DMS 273 treated with DMSO at 0.1 percent for 48 hours (cell line): ENCODE measurements at regions not wholly inside any gene's neighbourhood (a gene's known extent, or its start where the extent isn't known, plus 50 kb on each side); places are given as distances from the start of the nearest gene placed in this dataset.
"Not testable (repeated sequence)": the region's sequence is repeated elsewhere in the genome, so short reads cannot be mapped to it uniquely, and the experiment has no call there.

Experiments
- DNase-seq: peaks from one replicate; lab custom pipeline; 2025; lab: John Stamatoyannopoulos, UW

DNA sequence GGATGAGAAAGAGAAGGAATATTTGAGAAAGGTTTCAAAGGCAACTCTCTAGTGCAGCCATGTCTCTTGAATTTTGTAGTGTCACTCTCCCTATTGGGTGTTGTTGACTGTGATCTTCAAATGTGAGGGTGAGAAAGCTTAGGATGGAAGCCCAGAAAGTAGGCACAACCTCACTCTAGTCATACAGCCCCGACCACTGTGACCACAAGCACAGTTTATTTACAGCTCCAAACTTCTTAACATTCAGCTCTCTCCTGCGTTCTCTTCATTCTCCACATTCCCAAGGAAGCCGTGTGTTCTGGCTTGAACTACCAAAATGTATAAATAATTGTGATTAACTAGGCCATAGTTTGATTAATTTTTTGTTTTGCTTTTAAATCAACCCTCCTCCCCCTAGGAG is 542.9 kb downstream of the LRRC70 start:
- DNase-seq: no peak

DNA sequence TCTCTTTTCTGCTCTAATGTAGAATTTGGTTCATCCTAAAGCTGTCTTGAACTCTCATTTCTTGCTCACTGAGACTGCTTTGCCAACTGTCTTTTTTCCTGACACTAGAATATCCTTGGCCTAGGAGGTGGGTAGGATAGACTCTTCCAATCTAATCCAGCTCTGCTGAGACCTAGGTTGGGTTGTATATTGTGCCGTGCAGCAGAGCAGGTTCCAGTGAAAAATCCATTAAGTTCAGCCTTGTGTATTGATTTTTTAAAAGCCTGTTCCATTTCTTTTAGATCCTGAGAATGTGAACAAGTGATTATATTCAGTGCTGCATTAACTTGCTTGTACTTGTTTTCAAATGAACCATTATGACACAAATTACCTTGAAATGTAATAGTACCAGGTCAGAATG is 539.6 kb downstream of the LRRC70 start:
- DNase-seq: no peak

DNA sequence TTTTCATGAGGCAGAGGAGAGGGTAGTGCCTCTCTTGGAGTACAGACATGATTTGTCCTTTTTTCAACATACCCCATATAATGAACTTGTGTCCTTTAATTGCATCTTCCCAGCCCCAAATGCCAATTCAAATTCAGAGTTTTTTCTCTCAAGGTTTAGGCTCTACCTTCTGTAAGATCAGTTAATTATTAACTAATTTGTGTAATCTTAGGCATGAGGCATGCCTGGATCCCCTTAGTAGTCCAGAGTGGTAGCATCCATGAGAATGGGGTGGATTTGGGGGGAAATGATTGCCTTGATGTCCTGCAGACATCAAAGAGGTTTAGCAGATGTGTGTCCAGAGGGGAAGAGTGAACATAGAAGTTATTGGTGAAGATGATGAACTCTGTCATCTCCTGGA is 533.3 kb downstream of the LRRC70 start:
- DNase-seq: no peak

DNA sequence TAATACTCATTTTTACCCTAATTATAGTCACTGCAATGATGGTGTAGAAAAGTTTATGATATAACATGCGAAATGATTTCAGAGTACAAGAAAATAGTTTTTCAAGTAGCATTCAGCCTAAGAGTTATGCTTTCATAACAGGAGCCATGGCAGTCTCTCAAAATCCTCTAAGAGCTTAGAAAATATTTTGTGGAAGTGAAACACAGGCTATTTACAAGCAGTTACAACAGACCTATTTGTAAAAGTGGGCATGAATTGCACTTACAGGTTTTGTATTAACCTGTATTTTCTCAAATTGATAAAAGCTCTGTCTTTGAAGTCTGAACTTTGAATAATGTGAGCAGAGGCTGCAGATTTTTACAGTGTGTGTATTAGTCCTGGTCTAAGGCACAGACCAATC is 523.3 kb downstream of the LRRC70 start:
- no peak for DNase-seq

DNA sequence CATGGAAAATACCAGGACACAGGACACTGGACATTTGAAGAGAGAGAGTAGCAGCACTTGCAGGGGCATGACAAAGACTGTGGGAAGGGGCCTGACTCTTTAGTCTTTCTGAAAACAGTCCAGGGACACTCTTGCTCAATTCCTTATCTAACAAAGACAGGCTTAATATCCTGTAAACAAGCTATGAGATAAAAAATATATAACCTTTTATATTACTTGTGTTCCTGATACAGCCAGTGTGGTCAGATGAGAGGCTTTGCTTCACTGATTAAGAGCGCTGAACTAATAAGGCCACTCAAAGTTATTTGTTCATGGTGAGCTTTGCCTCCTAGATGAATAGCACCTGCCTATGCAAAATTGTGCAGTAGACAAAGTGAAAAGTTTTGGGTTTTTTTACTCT is 518.7 kb downstream of the LRRC70 start:
- DNase-seq: no peak

DNA sequence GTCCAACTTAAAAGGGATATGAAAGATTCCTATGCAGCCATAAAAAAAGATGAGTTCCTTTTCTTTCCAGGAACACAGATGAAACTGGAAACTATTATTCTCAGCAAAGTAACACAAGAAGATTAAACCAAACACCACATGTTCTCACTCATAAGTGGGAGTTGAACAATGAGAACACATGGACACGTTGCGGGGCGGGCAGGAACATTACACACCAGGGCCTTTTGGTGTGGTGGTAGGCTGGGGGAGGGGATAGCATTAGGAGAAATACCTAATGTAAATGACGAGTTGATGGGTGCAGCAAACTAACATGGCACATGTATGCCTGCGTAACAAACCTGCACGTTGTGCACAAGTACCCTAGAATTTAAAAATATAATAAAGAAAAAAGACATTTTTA is 516.1 kb downstream of the LRRC70 start:
- DNase-seq: no peak

DNA sequence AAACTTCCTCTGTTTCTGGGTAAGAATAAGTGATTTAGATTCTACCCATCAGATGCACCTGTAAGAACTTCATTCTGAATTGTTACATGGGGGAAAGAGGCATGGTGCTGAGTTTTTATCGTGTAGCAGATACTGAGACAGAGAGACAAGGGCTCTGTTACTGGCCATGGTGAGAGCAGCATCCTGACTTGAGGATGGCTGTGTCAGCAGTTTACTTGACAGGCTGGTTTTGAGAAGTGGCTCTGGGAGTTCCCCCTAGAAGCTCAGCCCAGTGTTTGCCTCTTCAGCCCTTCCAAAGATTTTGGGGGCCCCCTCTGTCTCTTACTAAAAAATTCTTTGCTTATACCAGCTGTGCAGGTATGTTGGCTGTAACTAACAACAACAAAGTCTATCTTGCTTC is 510.5 kb downstream of the LRRC70 start:
- DNase-seq: no peak

DNA sequence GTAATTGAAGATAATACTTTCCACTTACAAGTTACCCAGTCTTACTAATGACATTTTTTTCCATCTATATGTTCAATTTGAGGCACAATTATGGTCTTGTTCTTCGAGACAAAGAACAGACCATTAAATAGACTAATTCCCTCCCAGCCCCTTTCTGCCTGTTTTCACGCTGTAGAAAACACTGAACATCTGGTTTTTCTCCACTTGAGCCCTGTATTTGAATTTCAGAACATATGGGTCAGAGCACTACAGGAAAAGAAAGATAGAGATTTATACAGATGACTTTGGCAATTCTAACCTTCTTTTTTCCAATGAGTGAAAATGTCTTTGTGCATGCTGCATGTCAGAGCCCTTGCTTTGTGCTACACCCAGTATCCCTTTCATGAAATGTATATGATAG is 506.9 kb downstream of the LRRC70 start:
- DNase-seq: no peak

DNA sequence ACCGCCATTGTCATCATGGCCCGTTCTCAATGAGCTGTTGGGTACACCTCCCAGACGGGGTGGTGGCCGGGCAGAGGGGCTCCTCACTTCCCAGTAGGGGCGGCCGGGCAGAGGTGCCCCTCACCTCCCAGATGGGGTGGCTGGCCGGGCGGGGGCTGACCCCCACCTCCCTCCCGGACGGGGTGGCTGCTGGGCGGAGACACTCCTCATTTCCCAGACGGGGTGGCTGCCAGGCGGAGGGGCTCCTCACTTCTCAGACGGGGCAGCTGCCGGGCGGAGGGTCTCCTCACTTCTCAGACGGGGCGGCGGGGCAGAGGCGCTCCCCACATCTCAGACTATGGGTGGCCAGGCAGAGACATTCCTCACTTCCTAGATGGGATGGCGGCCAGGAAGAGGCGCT is 505.1 kb downstream of the LRRC70 start:
- DNase-seq: not testable (repeated sequence)

DNA sequence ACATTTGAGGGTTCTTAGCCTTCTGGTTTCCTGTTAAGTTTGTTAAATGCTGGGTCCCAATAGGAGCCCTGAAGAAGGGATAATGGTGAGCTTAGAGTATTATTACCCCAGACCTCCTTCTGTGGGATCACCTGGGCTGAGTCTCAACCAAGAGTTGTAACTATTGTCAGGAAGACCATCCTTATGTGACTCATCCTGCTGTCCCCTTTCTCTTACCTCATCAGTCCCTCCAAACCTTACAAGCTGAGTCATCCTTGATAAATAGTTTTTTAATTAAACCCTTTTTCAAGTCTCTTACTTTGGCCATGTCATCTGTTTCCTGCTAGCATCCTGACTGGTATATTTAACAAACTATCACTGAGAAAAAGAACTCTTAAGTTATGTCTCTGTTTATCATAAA is 502.8 kb downstream of the LRRC70 start:
- DNase-seq: no peak

DNA sequence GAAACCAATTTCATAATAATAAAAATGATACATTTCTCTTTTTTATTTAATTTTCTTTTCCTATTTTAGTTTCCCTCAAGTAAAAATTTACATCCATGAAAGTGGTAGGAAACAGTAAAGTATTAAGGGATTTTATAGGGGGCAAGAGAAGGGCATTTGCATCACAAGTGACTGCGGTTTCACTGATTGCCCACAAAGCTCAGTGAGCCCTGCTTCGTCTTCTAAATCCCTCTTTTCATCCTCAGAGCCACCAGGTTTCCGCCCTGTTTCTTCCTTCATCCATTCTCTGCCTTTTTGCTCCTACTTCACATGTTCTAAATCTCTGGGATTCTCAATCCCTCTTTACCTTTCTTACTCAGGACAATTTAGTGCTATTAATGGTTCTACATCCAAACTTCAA is 491.4 kb downstream of the LRRC70 start:
- no peak for DNase-seq

DNA sequence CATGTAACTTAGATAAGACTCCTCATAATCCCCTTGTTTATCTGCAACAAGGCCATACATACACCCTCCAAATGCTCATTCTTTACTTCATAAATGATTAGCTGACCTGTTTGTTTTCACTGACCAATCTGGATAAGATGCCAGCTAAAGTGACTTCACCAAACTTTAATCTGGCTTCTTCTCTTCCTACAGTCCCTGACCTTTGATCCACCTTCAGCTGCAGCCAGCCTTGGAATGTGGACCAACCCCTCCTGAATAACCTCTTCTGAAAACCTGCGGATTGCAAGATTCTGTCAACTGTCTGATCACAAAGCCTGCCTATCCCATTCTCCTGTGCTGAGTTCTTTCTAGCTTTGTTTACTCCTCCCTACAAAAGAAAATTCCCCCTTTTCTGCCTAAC is 476.8 kb downstream of the LRRC70 start:
- no peak for DNase-seq

DNA sequence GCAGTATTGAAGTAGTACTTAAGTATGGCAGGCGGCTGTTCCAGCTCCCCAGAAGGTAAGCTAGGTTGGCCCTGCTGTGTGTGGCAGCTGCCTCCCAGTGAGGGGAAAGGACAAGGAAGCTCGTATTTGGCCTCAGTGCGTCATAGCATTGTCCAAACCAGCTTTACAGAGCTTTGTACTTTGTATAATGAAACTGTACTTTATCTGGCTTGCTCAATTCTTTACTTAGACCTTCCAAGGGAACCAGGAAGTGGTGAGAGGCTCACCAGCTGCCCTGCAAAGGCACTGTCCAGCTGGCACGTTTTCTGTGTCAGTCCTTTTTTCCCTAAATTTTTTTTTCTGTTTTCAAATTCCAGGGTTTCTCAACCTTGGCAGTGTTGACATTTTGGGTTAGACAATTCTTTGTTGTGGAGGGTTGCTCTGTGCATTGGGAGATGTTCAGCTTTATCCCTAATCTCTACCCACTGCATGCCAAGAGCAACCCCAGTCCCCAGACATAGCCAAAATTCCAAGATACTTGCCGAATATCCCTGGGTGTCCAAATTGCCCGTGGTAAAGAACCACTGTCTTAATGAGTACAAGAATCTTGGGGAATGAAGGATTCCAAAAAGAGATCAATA is 474.5 kb downstream of the LRRC70 start:
- no peak for DNase-seq

DNA sequence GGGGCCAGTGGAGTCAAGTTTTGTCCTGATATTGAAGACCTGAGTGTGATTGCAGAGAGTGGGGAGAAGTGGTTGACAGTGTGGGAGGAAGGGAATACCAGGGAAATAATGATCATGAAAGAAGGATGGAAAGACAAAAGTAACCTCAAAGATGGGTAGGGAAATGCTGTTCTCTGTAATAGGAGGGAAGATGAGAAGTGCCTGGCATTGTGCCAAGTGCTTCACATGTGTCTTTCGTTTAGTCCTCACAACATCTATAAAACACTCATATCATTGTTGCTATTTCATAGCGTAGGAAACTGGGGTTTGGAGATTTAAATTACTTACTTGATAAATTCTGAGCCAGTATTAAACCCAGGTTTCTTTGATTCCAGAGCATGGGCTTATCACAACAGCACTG is 472.3 kb downstream of the LRRC70 start:
- no peak for DNase-seq

DNA sequence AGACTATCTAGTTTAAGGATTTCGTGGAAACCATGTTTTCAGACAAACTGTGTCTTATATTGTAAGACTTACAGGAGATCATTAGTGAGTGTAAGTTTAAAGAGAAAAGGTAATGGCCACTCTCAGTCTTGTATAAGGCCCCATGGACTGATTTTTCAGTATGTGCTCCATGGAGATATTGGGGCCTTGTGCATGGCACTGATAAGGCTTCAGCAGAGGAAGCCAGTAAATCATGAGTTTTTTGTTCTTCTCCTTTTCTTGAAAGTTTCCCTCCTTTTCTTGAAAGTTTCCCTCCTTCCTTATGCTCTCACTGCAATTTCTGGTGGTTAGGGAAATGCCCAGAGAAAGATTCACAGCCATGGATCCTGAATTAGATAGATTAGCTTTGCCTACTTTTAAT is 471.3 kb downstream of the LRRC70 start:
- DNase-seq: no peak

DNA sequence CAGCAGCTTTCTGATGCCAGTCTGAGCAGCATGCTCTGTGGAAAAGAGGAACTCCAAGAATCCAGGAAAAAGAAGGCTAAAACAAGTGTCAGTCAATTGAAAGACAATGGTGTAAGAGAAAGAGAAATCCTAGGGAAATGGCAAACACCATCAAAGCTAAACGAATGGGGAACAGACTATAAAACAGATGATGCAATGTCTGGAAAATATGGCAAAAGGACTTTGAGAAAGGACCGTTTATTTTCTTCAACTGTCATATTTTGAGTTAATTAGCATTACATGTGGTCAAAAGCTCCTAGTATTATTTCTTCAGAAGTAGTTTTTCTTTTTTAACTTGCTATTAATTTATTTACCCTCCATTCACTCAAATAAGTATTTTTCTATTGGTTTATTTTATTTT is 465.2 kb downstream of the LRRC70 start:
- no peak for DNase-seq

DNA sequence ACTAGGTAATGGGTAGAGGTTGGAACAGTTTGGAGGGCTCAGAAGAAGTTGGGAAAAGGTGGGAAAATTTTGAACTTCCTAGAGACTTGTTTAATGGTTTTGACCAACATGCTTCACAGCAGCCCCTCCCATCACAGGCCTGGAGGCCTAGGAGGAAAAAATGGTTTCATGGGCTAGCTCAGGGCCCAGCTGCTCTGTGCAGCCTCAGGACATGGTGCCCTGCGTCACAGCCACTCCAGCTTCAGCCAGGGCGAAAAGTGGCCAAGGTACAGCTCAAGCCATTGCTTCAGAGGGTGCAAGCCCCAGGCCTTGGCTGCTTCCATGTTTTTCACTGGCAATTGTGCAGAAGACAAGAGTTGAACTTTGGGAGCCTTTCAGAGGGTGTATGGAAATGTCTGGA is 453.7 kb downstream of the LRRC70 start:
- DNase-seq: no peak

DNA sequence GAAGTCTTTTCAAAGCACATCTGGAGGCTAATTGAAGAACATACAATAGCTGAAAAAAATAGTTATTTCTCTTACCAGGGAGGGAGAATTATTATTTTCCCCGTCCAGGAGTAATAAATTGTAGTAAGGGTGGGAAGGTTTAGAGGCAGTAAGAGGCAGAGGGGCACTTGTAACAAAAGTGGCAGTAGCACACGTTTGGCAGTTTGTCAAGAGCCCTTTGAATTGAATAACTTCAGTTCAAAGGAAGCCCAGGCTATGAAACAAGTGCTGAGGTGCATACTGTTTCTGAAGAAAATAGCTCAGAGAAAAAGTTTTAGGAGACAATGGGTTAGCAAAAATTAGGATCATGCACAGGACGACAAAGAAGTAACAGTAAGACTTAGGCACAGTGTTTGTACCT is 451.3 kb downstream of the LRRC70 start:
- no peak for DNase-seq

DNA sequence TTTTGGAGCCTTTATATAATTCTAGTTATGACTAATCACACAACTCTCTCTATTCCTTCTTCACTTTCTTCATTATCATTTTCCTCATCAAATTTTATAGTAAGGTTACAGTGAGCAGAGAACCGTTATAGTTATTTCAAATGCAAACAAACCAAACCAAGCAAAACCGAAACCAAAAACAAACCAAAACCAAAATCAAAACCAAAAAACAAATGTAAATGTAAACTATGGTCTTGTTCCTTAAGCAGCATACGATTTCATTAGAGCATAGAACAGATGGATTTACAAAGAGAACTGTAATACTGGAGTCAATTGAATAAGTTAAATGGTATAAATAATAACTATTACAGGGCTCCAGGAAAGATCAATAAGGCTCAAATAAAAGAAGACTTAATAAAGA is 447.1 kb downstream of the LRRC70 start:
- no peak for DNase-seq

DNA sequence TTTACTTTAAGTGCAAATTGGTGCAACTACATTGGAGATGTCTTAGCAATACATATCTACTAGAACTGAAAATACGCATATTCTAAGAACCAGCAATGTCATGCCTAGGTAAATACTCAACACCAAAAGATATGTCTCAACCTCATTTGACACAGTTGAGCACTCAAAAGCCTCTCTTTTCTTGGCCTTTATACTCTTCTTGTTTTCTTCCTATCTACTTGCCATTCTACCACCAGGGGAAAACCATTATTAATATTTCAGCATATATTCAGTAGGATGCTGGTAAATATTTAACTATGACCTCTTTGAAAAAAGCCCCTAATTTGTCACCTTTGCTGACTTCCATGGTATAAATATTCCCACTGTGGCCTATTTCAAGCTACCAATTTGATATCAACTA is 443.8 kb downstream of the LRRC70 start:
- no peak for DNase-seq

DNA sequence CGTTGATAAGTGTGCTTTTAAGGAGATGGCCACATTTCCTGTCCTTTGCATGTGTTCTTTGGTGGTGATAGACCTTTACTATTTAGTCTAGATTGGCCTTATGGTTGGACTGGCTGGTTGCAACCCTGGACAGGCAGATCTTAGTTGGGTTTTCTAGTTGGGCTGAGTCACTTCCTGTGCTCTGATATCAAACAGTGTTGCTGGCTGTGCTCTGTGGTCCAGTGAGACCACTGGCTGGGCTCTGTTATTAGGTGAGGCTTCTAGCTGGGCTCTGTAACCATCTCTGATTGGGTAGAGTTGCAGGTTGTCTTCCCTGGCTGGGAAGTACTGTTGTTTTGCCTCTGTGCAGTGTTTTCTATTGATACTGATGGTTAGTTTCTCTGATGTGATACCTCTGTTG is 432.5 kb downstream of the LRRC70 start:
- no peak for DNase-seq

DNA sequence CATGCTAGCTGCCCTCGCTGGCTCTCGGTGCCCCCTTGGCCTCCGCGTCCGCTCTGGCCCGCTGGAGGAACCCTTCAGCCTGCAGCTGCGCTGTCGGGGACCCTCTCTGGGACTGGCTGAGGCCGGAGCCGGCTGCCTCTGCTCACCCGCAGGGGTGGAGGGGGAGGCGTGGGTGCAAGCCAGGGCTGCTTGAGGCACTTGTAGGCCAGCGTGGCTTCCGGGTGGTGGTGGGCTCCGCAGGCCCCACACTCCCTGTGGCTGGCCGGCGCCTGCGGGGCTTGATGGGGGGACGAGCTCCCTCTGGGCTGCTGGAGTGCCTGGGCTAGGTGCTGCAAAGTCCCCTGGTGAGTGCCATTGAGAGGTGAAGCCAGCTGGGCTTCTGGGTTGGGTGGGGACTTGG is 429.6 kb downstream of the LRRC70 start:
- DNase-seq: no peak

DNA sequence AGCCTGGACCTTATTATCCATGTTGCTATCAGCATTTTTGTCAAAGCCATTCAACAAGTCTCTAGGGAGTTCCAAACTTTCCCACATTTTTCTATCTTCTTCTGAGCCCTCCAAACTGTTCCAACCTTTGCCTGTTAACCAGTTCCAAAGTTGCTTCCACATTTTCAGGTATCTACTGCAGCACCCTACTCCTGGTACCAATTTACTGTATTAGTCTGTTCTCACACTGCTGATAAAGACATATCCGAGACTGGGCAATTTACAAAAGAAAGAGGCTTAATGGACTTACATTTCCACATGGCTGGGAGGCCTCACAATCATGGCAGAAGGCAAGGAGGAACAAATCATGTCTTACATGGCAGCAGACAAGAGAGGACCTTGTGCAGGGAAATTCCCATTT is 416.2 kb downstream of the LRRC70 start:
- DNase-seq: not testable (repeated sequence)

DNA sequence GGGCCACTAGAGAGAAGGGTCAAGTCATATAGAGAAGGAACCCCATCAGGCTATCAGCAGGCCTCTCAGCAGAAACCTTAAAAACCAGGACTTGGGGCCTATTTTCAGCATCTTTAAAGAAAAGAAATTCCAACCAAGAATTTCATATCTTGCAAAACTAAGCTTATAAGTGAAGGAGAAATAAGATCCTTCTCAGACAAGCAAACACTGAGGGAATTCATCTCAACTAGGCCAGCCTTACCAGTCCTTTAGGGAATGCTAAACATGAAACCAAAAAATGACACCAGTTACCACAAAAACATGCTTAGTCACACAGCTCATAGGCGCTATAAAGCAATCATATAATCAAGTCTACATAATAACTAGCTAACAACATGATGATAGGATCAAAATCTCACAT is 407.1 kb downstream of the LRRC70 start:
- no peak for DNase-seq

DNA sequence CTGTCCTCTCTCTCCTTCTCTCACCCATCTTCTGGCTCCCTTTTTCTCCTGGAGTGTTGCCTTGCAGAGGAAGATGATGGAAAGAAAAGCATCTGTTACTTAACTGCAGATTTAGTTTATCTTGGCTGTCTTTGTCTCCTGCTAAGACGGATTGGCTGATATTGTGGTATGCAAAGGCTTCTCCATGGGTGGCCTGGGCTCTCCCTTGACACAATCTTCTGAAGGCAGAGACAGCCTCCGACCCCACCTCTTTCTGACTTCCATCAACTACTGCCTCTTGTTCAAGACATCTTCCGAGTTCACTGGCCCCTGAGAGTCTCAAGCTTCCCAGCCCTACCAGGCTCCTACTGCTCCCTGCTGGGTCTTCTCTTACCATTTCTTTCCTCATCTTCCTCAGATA is 403.7 kb downstream of the LRRC70 start:
- DNase-seq: no peak
